ENCODE measurements at regions not wholly inside any gene's neighbourhood (a gene's known extent, or its start where the extent isn't known, plus 50 kb on each side); places are given as distances from the start of the nearest gene placed in this dataset.
A peak's percentile ranks its signal among the peaks of the same experiment; 100 is the strongest.

DNA sequence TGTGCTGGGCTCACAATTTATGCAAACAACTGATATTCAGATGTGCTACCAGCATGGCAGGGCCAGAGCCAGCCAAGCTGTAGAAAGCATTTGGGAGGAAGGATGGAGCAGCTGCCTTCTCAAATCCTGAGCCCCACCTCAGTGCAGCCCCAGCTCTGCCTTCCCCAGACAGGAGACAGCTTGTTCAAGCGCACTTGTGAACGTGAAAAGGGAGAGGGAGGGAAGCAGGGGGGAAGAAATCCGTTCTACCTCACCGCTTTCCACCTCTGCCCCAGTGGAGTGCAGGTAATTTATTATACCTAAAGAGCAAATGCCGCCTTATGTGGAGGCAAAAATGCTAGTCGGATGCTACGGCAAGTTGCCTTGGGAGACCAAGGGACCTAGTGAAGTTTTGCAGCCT lies 66.0 kb upstream of the SLC14A2 start:
- DNase-seq: no peak

DNA sequence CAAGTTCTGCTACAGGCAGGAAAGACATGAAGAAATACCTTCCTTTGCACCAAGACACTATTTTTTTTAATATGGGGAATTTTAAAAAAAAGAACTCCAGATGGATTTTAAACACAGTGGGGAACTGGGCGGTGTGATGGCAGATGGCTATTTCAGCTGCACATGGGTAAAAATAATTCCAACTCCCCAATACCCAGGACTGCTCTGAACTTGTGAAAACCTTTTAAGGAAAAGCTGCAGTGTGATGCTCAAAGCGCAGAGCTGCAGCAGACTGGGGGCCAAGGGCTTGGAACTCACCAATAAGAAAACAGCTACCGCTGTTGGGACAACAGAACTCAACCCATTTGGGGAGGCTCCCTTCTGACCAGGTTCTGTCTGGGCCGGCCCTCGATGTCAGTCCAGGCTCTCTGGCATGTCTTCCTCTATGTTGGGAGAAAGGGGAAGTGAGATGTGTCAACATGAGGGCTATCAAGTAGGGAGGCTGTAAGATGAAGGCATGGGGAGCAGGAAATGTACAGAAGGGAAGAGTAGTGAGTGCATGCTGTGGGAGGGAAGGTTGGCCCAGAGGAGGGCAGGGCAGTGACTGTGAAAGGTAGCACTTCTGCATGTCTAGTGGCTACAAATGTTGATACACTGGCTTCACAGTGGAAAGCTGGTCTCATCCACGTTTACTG lies 64.0 kb upstream of the SLC14A2 start:
- peak; percentile 89 for DNase-seq

DNA sequence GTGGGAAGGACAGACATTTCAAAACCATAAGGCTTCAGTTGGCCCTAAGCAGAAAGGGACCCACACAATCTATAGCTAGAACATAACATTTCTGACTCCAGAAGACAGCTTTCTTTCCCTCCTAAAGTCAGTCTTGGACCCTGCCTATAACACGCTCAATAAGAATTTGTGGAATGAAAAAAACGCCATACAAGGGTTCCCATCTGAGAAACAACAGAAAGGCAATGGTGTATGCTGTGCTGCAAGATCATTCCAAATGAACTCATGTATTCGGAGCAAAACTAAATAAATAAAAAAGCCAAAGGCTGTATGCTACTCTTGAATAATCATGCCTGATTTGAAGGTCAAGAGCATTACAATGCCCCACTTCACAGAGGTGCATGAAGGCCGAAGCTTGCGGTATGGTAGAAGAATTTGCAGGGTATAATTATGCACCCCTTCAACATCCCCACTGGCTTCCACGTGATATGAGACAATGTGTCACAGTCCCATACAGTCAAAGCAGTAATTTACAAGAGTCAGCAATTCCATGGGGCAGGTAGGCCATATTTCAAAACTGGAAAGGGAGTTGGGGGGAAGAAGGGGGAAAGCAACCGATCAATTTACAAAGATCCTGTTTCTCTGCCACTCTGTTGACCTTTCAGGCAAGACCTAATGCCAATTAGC lies 61.4 kb upstream of the SLC14A2 start:
- DNase-seq: no peak

DNA sequence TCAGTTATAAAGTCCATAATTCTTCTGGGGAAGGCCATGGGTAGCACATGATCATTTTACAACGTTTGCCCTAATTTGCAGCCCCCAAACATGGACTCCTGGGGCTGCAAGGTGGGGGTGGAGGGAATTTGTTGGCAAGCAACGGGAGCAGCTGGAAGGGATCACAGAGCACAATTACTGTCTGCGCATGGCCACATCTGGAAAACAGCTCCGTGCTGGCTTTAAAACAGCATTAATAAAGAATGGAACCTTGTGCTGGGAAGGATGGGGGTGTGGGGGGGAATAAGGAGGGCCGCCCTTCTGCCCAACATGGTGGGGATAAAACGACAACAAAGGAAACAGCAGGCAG lies 60.9 kb upstream of the SLC14A2 start:
- DNase-seq: no peak

DNA sequence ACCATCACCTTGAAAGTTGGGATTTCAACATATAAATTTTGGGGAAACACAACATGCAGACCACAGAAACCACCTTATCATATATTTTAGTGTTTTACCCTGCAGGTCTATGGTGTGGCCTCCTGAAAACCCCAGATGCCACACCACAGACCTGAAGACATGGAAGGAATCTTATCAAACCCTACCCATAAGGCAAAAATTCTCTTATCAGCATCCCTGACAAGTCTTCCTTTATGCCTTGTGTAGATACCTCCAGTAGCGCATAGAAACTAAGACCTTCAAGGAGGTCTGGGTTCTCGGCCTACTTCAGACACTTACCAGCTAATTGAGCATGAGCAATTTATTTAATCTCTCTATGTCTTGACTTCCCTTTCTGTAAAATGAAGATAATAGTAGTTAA lies 59.1 kb upstream of the SLC14A2 start:
- DNase-seq: no peak

DNA sequence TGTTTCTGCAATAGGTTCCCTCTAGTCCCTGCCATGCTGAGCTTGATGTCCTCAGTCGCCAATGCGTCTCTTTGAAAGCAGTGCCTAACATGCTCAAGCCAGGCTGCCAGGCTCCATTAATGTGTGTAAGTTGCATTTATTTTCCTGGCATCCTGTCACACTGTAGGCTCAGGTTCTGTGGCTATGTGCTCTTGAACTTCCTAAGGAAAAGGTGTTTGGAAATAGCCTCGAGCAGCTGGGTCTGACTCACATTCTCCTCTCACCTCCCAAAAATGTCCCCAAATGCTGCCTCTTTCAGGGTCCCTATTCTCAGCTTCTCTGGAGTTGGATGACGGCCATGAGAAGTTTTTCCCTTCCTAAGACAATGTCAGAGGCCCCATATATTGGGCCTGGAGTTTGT lies 58.0 kb upstream of the SLC14A2 start:
- DNase-seq: no peak

DNA sequence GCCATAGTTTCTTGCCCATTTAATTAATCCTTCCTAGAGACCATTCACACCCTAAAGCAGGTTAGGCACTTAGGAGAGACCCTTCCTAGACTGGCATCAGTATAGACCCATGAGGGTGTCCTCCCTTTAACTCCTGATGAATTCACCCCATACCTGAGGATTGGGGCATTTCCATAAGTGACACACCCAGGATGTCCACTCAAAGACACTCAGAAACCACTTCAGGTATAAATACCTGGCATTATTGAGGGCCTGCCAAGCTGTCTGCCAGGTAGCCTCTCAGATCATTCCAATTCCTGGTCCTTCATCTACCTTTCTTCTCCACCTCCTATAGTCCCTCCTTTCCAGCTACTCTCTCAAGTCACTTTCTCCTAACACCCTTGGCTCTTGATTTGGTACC lies 57.5 kb upstream of the SLC14A2 start:
- DNase-seq: no peak

DNA sequence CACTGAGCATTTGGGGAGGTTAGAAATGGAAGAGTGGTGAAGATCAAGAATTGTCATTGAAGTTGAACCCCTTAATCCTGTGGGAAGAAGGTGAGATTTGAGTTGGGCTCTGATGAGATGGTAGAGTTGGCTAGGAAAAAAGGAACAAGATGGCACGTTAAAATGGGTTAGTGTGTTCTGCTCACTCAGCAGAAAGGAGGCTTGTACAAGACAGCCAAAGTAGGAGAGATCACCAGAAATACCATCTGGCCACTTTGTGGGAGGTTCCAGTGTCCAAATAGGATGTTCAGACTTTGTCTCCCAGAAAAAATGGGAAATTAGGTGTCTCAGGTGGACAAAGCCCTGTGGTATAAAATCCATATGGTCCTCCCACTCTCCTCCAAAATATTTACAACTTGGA lies 56.0 kb upstream of the SLC14A2 start:
- no peak for DNase-seq

DNA sequence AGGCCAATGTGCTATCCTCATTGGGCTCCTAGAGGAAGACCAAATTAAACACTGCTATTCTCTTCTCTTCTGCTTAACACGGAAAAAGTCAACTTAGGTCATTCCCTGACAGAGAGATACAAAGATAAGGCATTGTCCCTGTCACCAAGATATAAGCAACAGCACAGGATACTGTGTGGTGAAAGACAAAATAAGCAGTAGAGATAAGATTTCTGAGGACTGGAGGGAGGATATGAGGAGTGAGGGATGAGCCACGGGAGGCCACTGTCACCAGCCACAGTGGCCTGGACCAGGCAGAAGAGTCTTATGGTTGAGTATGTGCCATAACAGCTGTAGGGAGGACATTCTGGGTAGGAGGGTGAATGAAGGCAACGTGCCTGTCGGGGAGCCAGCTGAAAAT lies 54.4 kb upstream of the SLC14A2 start:
- DNase-seq: no peak

DNA sequence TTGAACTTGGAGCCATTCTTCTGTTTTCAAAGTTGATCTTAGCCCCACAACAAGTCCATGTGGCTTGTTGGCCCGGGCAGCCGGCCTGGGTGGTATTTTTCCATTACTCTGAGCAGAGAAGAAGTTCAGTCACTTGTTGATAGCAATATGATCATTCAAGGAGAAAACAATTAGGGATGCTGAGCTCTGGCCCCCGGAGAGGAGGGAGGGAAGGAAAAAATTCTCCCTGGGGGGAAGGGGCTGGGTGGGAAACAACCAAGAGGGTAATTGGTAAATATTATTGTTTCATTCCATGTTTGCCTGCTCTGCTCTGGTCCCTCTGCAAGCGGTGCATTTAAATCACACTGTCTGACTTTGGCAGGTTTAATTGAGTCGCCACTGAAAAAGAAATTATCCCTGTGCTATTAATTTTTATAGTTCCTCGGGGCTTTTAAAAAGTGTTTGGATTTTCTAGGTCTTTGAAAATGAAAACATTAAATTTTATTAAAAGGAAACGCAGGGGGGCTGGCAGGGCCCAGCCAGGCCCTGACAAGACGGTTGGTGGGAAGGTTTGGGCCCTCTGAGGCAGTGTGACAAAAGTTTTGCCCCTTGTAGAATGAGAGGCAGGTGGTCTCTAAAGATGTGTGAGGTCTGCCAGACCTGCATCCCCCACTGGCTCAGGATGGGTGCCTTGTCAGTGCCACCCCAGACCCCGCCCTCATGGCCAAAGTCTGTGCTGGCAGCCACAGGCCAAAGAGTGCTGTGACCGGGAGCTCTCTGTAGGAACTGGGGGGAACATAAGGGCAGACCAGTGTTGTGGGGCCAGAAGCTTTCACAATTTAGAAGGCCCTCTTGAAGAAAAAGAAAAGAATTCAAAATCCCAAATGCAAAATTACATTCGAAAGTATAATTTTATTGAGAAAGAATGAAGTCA lies 52.5 kb upstream of the SLC14A2 start:
- DNase-seq: no peak

DNA sequence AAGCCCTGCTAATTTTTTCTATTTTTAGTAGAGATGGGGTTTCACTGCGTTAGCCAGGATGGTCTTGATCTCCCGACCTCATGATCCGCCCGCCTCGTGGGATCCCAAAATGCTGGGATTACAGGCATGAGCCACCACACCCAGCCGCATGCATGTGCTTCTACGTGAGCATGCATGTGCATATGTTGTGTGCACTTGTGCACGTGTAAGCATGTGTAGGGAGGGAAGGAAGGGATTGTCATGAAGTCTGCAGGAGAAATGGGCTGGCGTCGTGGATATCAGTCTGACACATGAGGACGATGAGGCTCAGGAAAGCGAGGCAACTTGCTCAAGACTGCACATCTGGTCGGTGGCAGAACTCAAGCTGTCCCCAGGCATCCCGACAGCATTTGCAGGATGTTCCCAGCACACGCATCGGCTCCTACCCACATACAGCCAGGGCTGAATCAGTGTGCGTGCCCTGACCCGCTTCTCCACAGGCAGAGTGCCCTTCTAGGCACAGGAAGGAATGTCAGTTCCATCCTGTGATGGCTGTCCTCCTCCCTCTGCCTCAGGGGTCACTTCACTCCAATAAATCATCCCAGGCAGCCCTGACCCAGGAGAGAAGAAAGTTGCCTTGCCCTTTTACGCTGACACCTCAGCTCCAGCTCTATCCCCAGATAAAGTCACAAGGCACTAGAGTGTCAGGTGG lies 49.9 kb upstream of the SLC14A2 start:
- no peak for DNase-seq
